ENCODE measurements at regions not wholly inside any gene's neighbourhood (a gene's known extent, or its start where the extent isn't known, plus 50 kb on each side); places are given as distances from the start of the nearest gene placed in this dataset.

DNA sequence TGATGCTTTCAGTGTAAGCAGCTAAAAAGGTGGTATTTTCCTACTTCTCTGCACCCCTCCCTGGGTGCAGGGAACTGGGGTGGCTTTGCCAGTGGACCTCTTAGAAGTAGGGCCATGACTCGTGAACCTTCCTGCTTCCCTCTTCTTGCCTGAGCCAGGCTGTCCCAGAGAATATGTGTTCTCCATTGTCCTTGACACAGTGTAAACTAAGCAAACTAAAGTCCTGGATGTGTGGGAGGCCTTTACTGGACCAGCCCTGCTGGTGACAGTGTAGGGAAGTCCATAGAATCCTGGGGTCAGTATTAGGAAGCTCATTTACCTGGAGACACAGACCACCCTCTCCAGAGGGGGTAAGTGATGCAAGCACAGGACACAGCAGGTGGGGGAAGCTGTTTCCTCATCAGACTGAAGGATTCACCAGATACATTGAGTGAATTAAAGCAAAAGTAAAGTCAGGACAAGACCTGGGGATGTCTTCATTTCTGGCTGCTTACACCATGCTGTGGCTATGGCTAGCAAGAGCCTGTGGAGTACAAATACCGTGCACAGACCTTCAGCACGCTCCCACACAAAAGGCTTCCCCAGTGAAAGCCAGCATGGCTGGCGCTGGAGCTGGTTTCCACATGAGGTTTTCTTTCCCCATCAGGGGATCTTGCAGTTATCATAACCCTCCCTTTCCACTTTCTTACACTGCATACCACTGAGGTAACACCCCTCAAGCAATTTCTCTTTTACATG, 64.8 kb upstream of the LPP start:
- no peaks in the 10 kb centered on the region for H4K20me1 ChIP-seq (replicated peaks; ENCODE audit: control insufficient read depth, extremely low read depth, insufficient read depth, low read length)
- FAIRE-seq (no peak), DNase-seq (ENCODE audit: low read depth, low spot score) (no peak)
- no peak overlapping the region for H3K27ac ChIP-seq (ENCODE audit: insufficient read depth, low read depth, low read length)
- H3K36me3 ChIP-seq (ENCODE audit: control insufficient read depth in 2 of 2, extremely low read depth in 1 of 2, insufficient read depth in 2 of 2, low read length in 2 of 2), result no peaks in the 10 kb centered on the region
- H2AFZ ChIP-seq (ENCODE audit: low read depth, low read length), result no peak overlapping the region
- H3K4me3 ChIP-seq (replicated peaks in 1 of 3; ENCODE audit: insufficient read depth in 1 of 3, low read depth in 1 of 3, low read length in 3 of 3), result no peak overlapping the region
- TF ChIP-seq FOS (IDR thresholded peaks at IDR 0.05; ENCODE audit: borderline replicate concordance, insufficient read depth, low read length), result no peak
- no peak for TF ChIP-seq MYC (IDR thresholded peaks at IDR 0.05; ENCODE audit: low read depth, low read length)
- no peak for TF ChIP-seq JUN (IDR thresholded peaks at IDR 0.05; ENCODE audit: borderline replicate concordance, insufficient read depth, insufficient read length, low read depth)
- no peak for TF ChIP-seq POLR2A (IDR thresholded peaks at IDR 0.05; ENCODE audit: low read depth, low read length)
- TF ChIP-seq POLR2AphosphoS5 (IDR thresholded peaks at IDR 0.05; ENCODE audit: insufficient read depth, low read depth, low read length), result no peak
- TF ChIP-seq GATA2 (IDR thresholded peaks at IDR 0.05; ENCODE audit: insufficient read depth, insufficient read length, low read depth, low read length), result no peak
- TF ChIP-seq, protein P1, sequence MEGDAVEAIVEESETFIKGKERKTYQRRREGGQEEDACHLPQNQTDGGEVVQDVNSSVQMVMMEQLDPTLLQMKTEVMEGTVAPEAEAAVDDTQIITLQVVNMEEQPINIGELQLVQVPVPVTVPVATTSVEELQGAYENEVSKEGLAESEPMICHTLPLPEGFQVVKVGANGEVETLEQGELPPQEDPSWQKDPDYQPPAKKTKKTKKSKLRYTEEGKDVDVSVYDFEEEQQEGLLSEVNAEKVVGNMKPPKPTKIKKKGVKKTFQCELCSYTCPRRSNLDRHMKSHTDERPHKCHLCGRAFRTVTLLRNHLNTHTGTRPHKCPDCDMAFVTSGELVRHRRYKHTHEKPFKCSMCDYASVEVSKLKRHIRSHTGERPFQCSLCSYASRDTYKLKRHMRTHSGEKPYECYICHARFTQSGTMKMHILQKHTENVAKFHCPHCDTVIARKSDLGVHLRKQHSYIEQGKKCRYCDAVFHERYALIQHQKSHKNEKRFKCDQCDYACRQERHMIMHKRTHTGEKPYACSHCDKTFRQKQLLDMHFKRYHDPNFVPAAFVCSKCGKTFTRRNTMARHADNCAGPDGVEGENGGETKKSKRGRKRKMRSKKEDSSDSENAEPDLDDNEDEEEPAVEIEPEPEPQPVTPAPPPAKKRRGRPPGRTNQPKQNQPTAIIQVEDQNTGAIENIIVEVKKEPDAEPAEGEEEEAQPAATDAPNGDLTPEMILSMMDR (IDR thresholded peaks at IDR 0.05; ENCODE audit: extremely low read depth in 1 of 2, insufficient read depth in 1 of 2, low read depth in 1 of 2, low read length in 2 of 2), result no peak
- TF ChIP-seq, protein P2, sequence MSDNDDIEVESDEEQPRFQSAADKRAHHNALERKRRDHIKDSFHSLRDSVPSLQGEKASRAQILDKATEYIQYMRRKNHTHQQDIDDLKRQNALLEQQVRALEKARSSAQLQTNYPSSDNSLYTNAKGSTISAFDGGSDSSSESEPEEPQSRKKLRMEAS (IDR thresholded peaks at IDR 0.05; ENCODE audit: insufficient read depth, insufficient read length), result no peak
- TF ChIP-seq EZH2 (IDR thresholded peaks at IDR 0.05; ENCODE audit: borderline replicate concordance, low read depth, low read length, severe bottlenecking), result no peak
- intact Hi-C loops (cut with micrococcal nuclease) (no loop called here), dilution Hi-C loops (cut with MboI; ENCODE audit: extremely low pct_ligation_motif_present, low sequenced_read_pairs) (no loop called here)
- no peak overlapping the region for H3K9ac ChIP-seq (replicated peaks; ENCODE audit: extremely low read depth, insufficient read depth, low read length)
- POLR2A ChIA-PET, result no interaction called here
- no TSS peak for BruUV-seq (replicated peaks)
- no peaks in the 10 kb centered on the region for H3K9me1 ChIP-seq (replicated peaks; ENCODE audit: control insufficient read depth, extremely low read depth, insufficient read depth, low read length)
- CTCF ChIA-PET, result interaction anchor here (1.0 kb wide), 1 partner anchor 13 kb away, joined by 3 read pairs; no protein-coding TSS in a partner anchor
- peaks cover 0 to 4% of the 10 kb centered on the region in 2 experiments for H3K27me3 ChIP-seq (ENCODE audit: control insufficient read depth in 2 of 2, insufficient read depth in 2 of 2, low read length in 2 of 2)
- no peaks in the 10 kb centered on the region for H3K4me1 ChIP-seq (ENCODE audit: control insufficient read depth, extremely low read depth, insufficient read depth, low read length)
- no peaks in the 10 kb centered on the region for H3K79me2 ChIP-seq (ENCODE audit: control insufficient read depth, insufficient read depth, low read length)
- H3K9me3 ChIP-seq (replicated peaks; ENCODE audit: control insufficient read depth, insufficient read depth, low read length), result no peaks in the 10 kb centered on the region
- H3K4me2 ChIP-seq (ENCODE audit: insufficient read depth, low read length), result no peak overlapping the region
